ENCODE measurements at regions not wholly inside any gene's neighbourhood (a gene's known extent, or its start where the extent isn't known, plus 50 kb on each side); places are given as distances from the start of the nearest gene placed in this dataset.

- TF ChIP-seq CTCF (IDR thresholded peaks at IDR 0.05) (no peak), RFX5 (IDR thresholded peaks at IDR 0.05) (no peak), SMC3 (IDR thresholded peaks at IDR 0.05) (no peak), RNF2 (IDR thresholded peaks at IDR 0.05; ENCODE audit: borderline replicate concordance, low read depth) (no peak), MAFK (IDR thresholded peaks at IDR 0.05; ENCODE audit: partially characterized antibody) (no peak), EP300 (IDR thresholded peaks at IDR 0.05) (no peak), NPAS2 (CRISPR knock-in tag; IDR thresholded peaks at IDR 0.05; ENCODE audit: borderline replicate concordance) (no peak), SREBF2 (IDR thresholded peaks at IDR 0.05) (no peak), MAX (IDR thresholded peaks at IDR 0.05) (no peak), POLR2A (IDR thresholded peaks at IDR 0.05; ENCODE audit: low read length) (no peak)
Measured at GRCh38 chr6:114634016-114634415, 291.2 kb upstream of the HS3ST5 start.
